ENCODE measurements at regions not wholly inside any gene's neighbourhood (a gene's known extent, or its start where the extent isn't known, plus 50 kb on each side); places are given as distances from the start of the nearest gene placed in this dataset.
A peak's percentile ranks its signal among the peaks of the same experiment; 100 is the strongest.

GRCh38 chr5:98031496-98031895 lies 742.0 kb upstream of the RGMB start:
- no peaks in the 10 kb centered on the region for H3K4me1 Mint-ChIP-seq (ENCODE audit: low read depth)
- no peak for DNase-seq

GRCh38 chr5:98031926-98032325 lies 741.5 kb upstream of the RGMB start:
- H3K27me3 Mint-ChIP-seq (ENCODE audit: low read depth), result no peaks in the 10 kb centered on the region
- no peak overlapping the region for H3K4me3 Mint-ChIP-seq
- peaks cover 0 to 2% of the 10 kb centered on the region in 2 donors for H3K9me3 Mint-ChIP-seq
- no peak overlapping the region for H3K27ac Mint-ChIP-seq
- H3K4me1 Mint-ChIP-seq (ENCODE audit: low read depth), result no peaks in the 10 kb centered on the region
- no peaks in the 10 kb centered on the region for H3K36me3 Mint-ChIP-seq (ENCODE audit: insufficient read depth in 2 of 2)
- DNase-seq (no peak), ATAC-seq (replicated peaks in 1 of 2) (no peak)

More at GRCh38 chr5:98031496-98031895, 742.0 kb upstream of the RGMB start:
- Mint-ChIP-seq H3K4me3 (no peak overlapping the region), H3K36me3 (ENCODE audit: insufficient read depth in 2 of 2) (no peaks in the 10 kb centered on the region), H3K9me3 (peaks cover 0 to 2% of the 10 kb centered on the region in 2 donors), H3K27me3 (ENCODE audit: low read depth) (no peaks in the 10 kb centered on the region), H3K27ac (no peak overlapping the region)
- no peak for ATAC-seq (replicated peaks in 1 of 2)

- DNase-seq (no peak), ATAC-seq (replicated peaks in 1 of 2) (no peak)
- no peaks in the 10 kb centered on the region for H3K27me3 Mint-ChIP-seq (ENCODE audit: low read depth)
- peaks cover 0 to 3% of the 10 kb centered on the region in 2 donors for H3K9me3 Mint-ChIP-seq
- H3K4me1 Mint-ChIP-seq (ENCODE audit: low read depth), result no peaks in the 10 kb centered on the region
- H3K27ac Mint-ChIP-seq, result no peak overlapping the region
- no peak overlapping the region for H3K4me3 Mint-ChIP-seq
- no peaks in the 10 kb centered on the region for H3K36me3 Mint-ChIP-seq (ENCODE audit: insufficient read depth in 2 of 2)
Observed at GRCh38 chr5:98041661-98042060, 731.8 kb upstream of the RGMB start.

- H3K4me1 Mint-ChIP-seq (ENCODE audit: low read depth), result no peaks in the 10 kb centered on the region
- H3K27ac Mint-ChIP-seq, result no peak overlapping the region
- no peak overlapping the region for H3K4me3 Mint-ChIP-seq
- ATAC-seq (replicated peaks in 1 of 2) (no peak), DNase-seq (no peak)
- no peaks in the 10 kb centered on the region for H3K27me3 Mint-ChIP-seq (ENCODE audit: low read depth)
- no peaks in the 10 kb centered on the region for H3K36me3 Mint-ChIP-seq (ENCODE audit: insufficient read depth in 2 of 2)
- peaks cover 0 to 3% of the 10 kb centered on the region in 2 donors for H3K9me3 Mint-ChIP-seq
Observed at GRCh38 chr5:98042521-98042920, 730.9 kb upstream of the RGMB start.

GRCh38 chr5:98042961-98043360 lies 730.5 kb upstream of the RGMB start:
- H3K4me3 Mint-ChIP-seq, result no peak overlapping the region
- H3K36me3 Mint-ChIP-seq (ENCODE audit: insufficient read depth in 2 of 2), result no peaks in the 10 kb centered on the region
- ATAC-seq (replicated peaks in 1 of 2) (no peak), DNase-seq (no peak)
- no peaks in the 10 kb centered on the region for H3K27me3 Mint-ChIP-seq (ENCODE audit: low read depth)
- H3K9me3 Mint-ChIP-seq, result peaks cover 0 to 3% of the 10 kb centered on the region in 2 donors
- H3K27ac Mint-ChIP-seq, result no peak overlapping the region
- no peaks in the 10 kb centered on the region for H3K4me1 Mint-ChIP-seq (ENCODE audit: low read depth)

GRCh38 chr5:98050583-98050982 lies 722.9 kb upstream of the RGMB start:
- no peaks in the 10 kb centered on the region for H3K27me3 Mint-ChIP-seq (ENCODE audit: low read depth)
- H3K4me1 Mint-ChIP-seq (ENCODE audit: low read depth), result no peaks in the 10 kb centered on the region
- no peaks in the 10 kb centered on the region for H3K36me3 Mint-ChIP-seq (ENCODE audit: insufficient read depth in 2 of 2)
- DNase-seq (no peak), ATAC-seq (replicated peaks in 1 of 2) (no peak)
- peaks cover 0 to 1% of the 10 kb centered on the region in 2 donors for H3K9me3 Mint-ChIP-seq
- no peak overlapping the region for H3K27ac Mint-ChIP-seq
- H3K4me3 Mint-ChIP-seq, result no peak overlapping the region

- H3K36me3 Mint-ChIP-seq (ENCODE audit: insufficient read depth in 2 of 2), result no peaks in the 10 kb centered on the region
- no peaks in the 10 kb centered on the region for H3K27me3 Mint-ChIP-seq (ENCODE audit: low read depth)
- ATAC-seq (replicated peaks in 1 of 2) (no peak), DNase-seq (no peak)
- H3K27ac Mint-ChIP-seq, result no peak overlapping the region
- H3K4me3 Mint-ChIP-seq, result no peak overlapping the region
- peaks cover 0 to 1% of the 10 kb centered on the region in 2 donors for H3K9me3 Mint-ChIP-seq
- H3K4me1 Mint-ChIP-seq (ENCODE audit: low read depth), result no peaks in the 10 kb centered on the region
Observed at GRCh38 chr5:98053170-98053569, 720.3 kb upstream of the RGMB start.

GRCh38 chr5:98060148-98060547 lies 713.3 kb upstream of the RGMB start:
- H3K9me3 Mint-ChIP-seq, result peaks cover 0 to 2% of the 10 kb centered on the region in 2 donors
- H3K27me3 Mint-ChIP-seq (ENCODE audit: low read depth), result no peaks in the 10 kb centered on the region
- no peaks in the 10 kb centered on the region for H3K36me3 Mint-ChIP-seq (ENCODE audit: insufficient read depth in 2 of 2)
- ATAC-seq (replicated peaks in 1 of 2) (no peak), DNase-seq (no peak)
- no peak overlapping the region for H3K4me3 Mint-ChIP-seq
- H3K4me1 Mint-ChIP-seq (ENCODE audit: low read depth), result no peaks in the 10 kb centered on the region
- no peak overlapping the region for H3K27ac Mint-ChIP-seq

GRCh38 chr5:98064118-98064685 lies 709.3 kb upstream of the RGMB start:
- Mint-ChIP-seq H3K36me3 (ENCODE audit: insufficient read depth in 2 of 2) (no peaks in the 10 kb centered on the region), H3K4me3 (no peak overlapping the region), H3K4me1 (ENCODE audit: low read depth) (no peaks in the 10 kb centered on the region), H3K27me3 (ENCODE audit: low read depth) (peaks cover 11% of the 10 kb centered on the region), H3K9me3 (peaks cover 0 to 4% of the 10 kb centered on the region in 2 donors), H3K27ac (no peak overlapping the region)
- DNase-seq (no peak), ATAC-seq (replicated peaks in 1 of 2) (no peak)

- H3K4me1 Mint-ChIP-seq (ENCODE audit: low read depth), result peaks cover 8% of the 10 kb centered on the region
- peaks cover 0 to 3% of the 10 kb centered on the region in 2 donors for H3K9me3 Mint-ChIP-seq
- no peak for ATAC-seq (replicated peaks in 1 of 2)
- H3K36me3 Mint-ChIP-seq (ENCODE audit: insufficient read depth in 2 of 2), result no peaks in the 10 kb centered on the region
- H3K27ac Mint-ChIP-seq, result no peak overlapping the region
- DNase-seq, result no peak
- no peak overlapping the region for H3K4me3 Mint-ChIP-seq
- peaks cover 12% of the 10 kb centered on the region for H3K27me3 Mint-ChIP-seq (ENCODE audit: low read depth)
Observed at GRCh38 chr5:98065261-98065909, 708.1 kb upstream of the RGMB start.

GRCh38 chr5:98066910-98067309 lies 706.6 kb upstream of the RGMB start:
- no peak overlapping the region for H3K27ac Mint-ChIP-seq
- ATAC-seq (replicated peaks in 1 of 2) (no peak), DNase-seq (no peak)
- H3K9me3 Mint-ChIP-seq, result peaks cover 0 to 7% of the 10 kb centered on the region in 2 donors
- H3K4me3 Mint-ChIP-seq, result no peak overlapping the region
- H3K36me3 Mint-ChIP-seq (ENCODE audit: insufficient read depth in 2 of 2), result no peaks in the 10 kb centered on the region
- peaks cover 16% of the 10 kb centered on the region for H3K27me3 Mint-ChIP-seq (ENCODE audit: low read depth)
- H3K4me1 Mint-ChIP-seq (ENCODE audit: low read depth), result peaks cover 12% of the 10 kb centered on the region

GRCh38 chr5:98069876-98070512 lies 703.5 kb upstream of the RGMB start:
- Mint-ChIP-seq H3K4me3 (peak overlapping the region in 1 of 2 donors; percentile 26), H3K27ac (no peak overlapping the region), H3K9me3 (peaks cover 0 to 7% of the 10 kb centered on the region in 2 donors), H3K4me1 (ENCODE audit: low read depth) (peaks cover 12% of the 10 kb centered on the region), H3K27me3 (ENCODE audit: low read depth) (peaks cover 16% of the 10 kb centered on the region), H3K36me3 (ENCODE audit: insufficient read depth in 2 of 2) (no peaks in the 10 kb centered on the region)
- DNase-seq (no peak), ATAC-seq (replicated peaks in 1 of 2) (peak; percentile 60 to 66)

GRCh38 chr5:98072921-98073320 lies 700.5 kb upstream of the RGMB start:
- ATAC-seq (replicated peaks in 1 of 2), result no peak
- Mint-ChIP-seq H3K9me3 (peaks cover 0 to 7% of the 10 kb centered on the region in 2 donors), H3K4me3 (no peak overlapping the region), H3K27ac (no peak overlapping the region), H3K36me3 (ENCODE audit: insufficient read depth in 2 of 2) (no peaks in the 10 kb centered on the region), H3K4me1 (ENCODE audit: low read depth) (peaks cover 12% of the 10 kb centered on the region), H3K27me3 (ENCODE audit: low read depth) (peaks cover 23% of the 10 kb centered on the region)
- DNase-seq, result no peak
